Skeletal muscle satellite cell (primary cell): ENCODE measurements at regions not wholly inside any gene's neighbourhood (a gene's known extent, or its start where the extent isn't known, plus 50 kb on each side); places are given as distances from the start of the nearest gene placed in this dataset.

Source experiments
- H3K27me3 ChIP-seq: 2 replicates; pipeline ENCODE4 v1.7.0; 2013; ENCODE audit warnings: low read length; ENCODE audit not compliant: control insufficient read depth, insufficient read depth
- H3K36me3 ChIP-seq: 2 replicates; pipeline ENCODE4 v1.7.0; 2013; ENCODE audit warnings: mild to moderate bottlenecking, control low read depth, low read length; ENCODE audit not compliant: insufficient read depth
- H3K4me1 ChIP-seq: 2 replicates; pipeline ENCODE4 v1.7.0; 2013; ENCODE audit warnings: low read length; ENCODE audit not compliant: control insufficient read depth, insufficient read depth
- H3K4me2 ChIP-seq: 2 replicates; pipeline ENCODE4 v1.7.0; 2013; ENCODE audit warnings: mild to moderate bottlenecking, low read length
- H3K4me3 ChIP-seq: 2 replicates; pipeline ENCODE4 v1.7.0; 2013; ENCODE audit warnings: low read length
- H3K9ac ChIP-seq: 2 replicates; pipeline ENCODE4 v1.7.0; 2013; ENCODE audit warnings: mild to moderate bottlenecking, low read depth, low read length, moderate library complexity
- H3K9me3 ChIP-seq: replicated peaks from 2 replicates; pipeline ENCODE4 v1.7.0; 2013; ENCODE audit warnings: mild to moderate bottlenecking, control low read depth, low read length

DNA sequence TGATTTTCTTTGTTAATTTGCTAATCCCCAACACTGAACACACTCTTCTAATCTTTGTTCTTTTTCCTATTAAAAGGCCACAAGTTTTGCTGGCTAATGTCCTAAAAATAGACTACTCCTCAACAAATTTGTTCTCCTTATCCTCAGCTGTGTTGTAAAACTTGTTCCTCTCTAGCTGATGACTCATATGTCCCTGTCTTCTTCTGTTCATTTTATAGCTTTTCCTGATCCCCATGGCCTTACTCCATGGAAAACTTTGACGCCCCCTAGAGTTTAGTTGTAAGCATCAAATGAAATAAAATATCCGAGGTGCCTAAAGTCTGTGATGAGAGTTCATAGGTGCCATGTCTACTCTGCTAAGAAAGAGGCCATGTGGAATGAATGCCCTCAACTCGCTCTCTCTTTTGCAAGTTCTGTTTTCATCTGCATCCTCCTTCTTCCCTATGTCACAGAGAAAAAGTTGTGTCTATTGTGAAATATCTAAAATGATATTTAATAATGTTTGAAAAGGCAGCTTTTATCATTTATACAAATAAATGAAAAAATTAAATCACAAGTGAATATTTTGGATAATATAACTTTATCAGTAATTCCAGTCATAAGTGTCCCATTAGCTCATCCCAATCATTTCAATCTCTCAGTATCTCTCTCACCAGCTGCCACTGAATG, 237.9 kb downstream of the IPO8 start:
- H3K36me3 ChIP-seq: no peaks in the 10 kb centered on the region
- H3K4me2 ChIP-seq: peak overlapping the region; percentile 37
- no peak overlapping the region for H3K4me3 ChIP-seq
- H3K4me1 ChIP-seq: peaks cover 12% of the 10 kb centered on the region
- H3K9me3 ChIP-seq: no peaks in the 10 kb centered on the region
- no peak overlapping the region for H3K9ac ChIP-seq
- no peaks in the 10 kb centered on the region for H3K27me3 ChIP-seq

DNA sequence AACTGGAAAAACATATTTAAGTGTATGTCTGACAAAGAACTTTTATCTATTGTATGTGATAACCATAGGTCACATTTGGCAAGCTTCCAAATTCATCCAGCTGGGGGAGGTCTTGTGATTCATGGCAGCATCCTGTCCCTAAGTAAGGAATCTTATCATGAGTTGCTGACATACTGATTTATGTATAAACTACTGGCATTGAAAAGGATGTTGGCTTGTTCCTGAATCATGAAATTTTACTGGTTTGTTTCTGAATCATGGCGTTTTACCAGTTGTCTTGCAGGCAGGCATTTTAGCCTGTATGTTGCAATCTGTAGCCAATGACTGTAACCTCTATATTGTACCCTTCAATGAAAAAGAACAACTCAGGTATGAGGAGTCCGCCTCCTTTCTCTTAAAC, 244.8 kb downstream of the IPO8 start:
- Histone ChIP-seq H3K27me3 (no peaks in the 10 kb centered on the region), H3K9ac (no peak overlapping the region), H3K9me3 (peaks cover 6% of the 10 kb centered on the region), H3K4me1 (no peaks in the 10 kb centered on the region), H3K4me3 (no peak overlapping the region), H3K36me3 (no peaks in the 10 kb centered on the region), H3K4me2 (no peak overlapping the region)

DNA sequence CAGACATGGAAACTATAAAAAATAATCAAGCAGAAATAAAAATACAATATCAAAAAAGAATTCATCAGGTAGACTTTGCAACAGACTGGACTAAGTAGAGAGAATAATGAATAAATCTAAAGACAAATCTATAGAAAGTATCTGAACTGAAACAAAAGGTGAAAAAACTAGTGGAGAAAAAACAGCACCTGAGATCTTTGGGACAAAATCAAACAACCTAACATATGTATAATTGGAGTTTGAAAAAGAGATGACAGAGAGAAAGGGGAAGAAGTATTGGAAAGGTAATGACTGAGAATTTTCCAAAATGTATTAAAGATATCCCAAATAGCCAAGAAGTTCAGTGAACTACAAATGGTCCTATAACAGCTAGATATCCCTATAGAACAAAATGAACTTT, 245.4 kb downstream of the IPO8 start:
- H3K4me3 ChIP-seq: no peak overlapping the region
- H3K4me2 ChIP-seq: no peak overlapping the region
- H3K4me1 ChIP-seq: no peaks in the 10 kb centered on the region
- no peak overlapping the region for H3K9ac ChIP-seq
- no peaks in the 10 kb centered on the region for H3K27me3 ChIP-seq
- peaks cover 6% of the 10 kb centered on the region for H3K9me3 ChIP-seq
- H3K36me3 ChIP-seq: no peaks in the 10 kb centered on the region

DNA sequence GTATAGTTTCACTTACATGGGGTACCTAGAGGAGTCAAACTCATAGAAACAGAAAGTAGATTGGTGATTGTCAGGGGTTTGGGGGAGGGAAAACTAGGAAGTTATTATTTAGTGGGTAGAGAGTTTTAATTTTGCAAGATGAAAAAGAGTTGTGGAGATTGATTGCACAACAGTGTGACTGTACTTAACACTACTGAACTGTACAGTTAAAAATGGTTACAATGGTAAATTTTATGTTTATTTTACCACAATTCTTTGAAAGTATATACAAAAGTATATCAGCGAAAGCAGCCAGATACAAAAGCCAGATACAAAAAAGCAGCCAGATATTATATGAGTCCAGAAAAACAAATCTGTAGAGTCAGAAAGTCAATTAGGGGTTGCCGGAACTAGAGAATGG, 247.6 kb downstream of the IPO8 start:
- peaks cover 6% of the 10 kb centered on the region for H3K9me3 ChIP-seq
- no peak overlapping the region for H3K4me2 ChIP-seq
- H3K27me3 ChIP-seq: no peaks in the 10 kb centered on the region
- no peak overlapping the region for H3K4me3 ChIP-seq
- no peaks in the 10 kb centered on the region for H3K4me1 ChIP-seq
- no peaks in the 10 kb centered on the region for H3K36me3 ChIP-seq
- H3K9ac ChIP-seq: no peak overlapping the region

DNA sequence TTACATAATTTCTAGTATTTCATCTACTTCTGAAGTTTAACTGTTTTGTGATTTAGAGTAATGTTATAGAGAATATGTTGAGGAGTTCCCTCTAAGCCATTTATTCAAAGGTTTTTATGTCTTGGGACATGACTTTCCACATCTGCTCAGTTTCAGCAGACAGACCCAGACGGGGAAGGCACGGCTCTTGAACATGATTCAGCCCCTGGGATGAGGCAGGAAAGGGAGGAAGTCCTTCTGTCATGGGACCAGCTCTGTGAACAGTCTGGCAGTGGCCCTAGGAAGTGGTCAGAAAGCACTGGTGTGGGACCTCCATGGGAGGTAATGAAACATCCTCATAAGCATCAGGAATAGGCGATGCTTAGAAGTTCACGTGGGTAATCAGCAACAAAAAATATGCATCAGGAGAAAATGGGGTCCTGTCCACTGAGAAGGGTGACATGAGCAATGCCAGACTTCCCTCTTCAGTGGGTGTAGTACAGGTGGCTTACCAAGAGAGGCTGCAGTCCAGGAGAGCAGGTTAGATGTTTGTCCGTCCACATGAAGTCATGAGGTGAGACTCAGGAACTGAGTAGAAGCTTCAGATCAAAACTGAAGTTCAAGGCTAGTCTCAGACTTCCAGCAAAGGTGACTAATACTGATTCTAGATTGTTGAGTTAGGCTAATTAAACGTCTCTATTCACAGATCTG, 248.5 kb downstream of the IPO8 start:
- H3K4me1 ChIP-seq: no peaks in the 10 kb centered on the region

DNA sequence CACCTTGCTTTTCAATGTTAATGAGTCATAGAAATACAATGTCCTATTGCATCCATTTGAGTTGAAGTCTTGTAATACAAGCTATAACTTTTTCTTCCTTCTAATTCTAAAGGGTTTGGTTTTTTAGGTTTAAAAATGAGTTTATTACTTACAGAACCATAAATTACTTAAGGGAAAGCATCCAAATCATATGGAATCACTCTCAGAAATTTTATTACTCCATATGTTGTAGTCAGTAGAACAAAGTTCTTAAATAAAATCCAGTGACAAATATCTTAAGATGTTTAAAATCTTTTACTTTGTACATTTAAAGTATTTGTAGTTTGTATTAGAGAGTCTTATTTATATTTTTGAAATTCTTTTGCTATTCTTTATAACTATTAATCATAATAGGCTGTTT, 253.2 kb downstream of the IPO8 start:
- Histone ChIP-seq H3K9me3 (no peaks in the 10 kb centered on the region), H3K4me3 (no peak overlapping the region), H3K4me2 (no peak overlapping the region), H3K27me3 (no peaks in the 10 kb centered on the region), H3K9ac (no peak overlapping the region), H3K4me1 (no peaks in the 10 kb centered on the region), H3K36me3 (no peaks in the 10 kb centered on the region)

More for the DNA sequence above, 248.5 kb downstream of the IPO8 start:
- no peak overlapping the region for H3K9ac ChIP-seq
- no peaks in the 10 kb centered on the region for H3K27me3 ChIP-seq
- no peak overlapping the region for H3K4me3 ChIP-seq
- H3K4me2 ChIP-seq: no peak overlapping the region
- peaks cover 6% of the 10 kb centered on the region for H3K9me3 ChIP-seq
- H3K36me3 ChIP-seq: no peaks in the 10 kb centered on the region

DNA sequence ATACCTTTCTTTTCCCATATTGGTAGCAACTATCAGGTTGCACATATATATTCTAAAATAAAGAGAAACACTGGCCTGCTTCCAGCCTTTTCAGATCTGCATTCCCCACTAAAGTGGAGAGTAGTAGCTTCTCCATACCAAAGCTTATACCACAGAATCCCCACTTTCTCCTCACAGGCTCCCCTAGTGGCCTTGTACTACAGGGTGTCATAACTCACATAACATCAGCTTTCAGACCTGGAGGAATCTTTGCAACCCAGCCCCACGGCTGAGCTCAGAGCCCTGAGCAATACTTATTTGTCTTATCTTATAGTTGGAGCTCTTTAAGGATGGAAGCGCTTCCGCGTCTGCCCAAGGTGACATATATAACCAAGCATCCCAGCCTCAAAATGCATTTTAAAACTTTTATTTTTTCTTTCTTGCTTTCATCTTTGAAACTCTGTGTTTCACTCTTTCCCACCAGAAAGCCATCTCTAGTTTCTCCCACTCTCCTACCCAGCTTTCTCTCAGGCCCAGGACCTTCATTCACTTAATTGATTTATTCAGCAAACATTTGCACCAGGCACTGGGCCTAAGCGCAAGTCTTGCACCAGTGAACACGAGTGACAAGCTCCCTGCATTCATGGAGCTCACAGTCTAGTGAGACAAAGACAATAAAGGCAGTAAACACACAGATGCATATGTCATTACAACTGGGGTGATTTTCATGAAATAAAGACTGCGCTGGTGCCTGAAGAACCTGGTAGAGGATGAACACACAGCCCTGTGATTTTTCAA, 254.7 kb downstream of the IPO8 start:
- Histone ChIP-seq H3K4me2 (no peak overlapping the region), H3K36me3 (no peaks in the 10 kb centered on the region), H3K27me3 (no peaks in the 10 kb centered on the region), H3K9ac (no peak overlapping the region), H3K4me3 (no peak overlapping the region), H3K4me1 (no peaks in the 10 kb centered on the region), H3K9me3 (no peaks in the 10 kb centered on the region)

DNA sequence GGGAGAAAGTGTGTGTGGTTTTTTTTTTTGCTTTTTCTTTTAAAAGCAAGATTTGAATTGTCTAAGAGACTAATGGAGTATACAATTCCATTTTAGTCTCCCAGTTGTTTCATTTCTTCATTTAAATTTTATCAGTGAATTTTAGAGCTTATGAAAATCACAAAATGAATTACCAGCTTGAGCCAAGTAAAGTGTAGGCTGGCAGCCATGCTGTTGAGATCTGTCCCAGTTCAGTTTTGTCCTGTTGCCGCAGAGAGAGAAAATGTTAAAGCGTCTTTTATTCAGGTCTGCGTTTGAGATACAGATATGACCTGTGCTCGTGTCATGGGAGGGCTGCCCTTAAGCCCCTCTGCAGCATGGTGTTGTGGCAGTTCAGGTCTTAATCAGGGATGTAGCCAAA, 256.5 kb downstream of the IPO8 start:
- no peaks in the 10 kb centered on the region for H3K27me3 ChIP-seq
- no peaks in the 10 kb centered on the region for H3K4me1 ChIP-seq
- no peak overlapping the region for H3K4me2 ChIP-seq
- H3K4me3 ChIP-seq: no peak overlapping the region
- H3K9me3 ChIP-seq: no peaks in the 10 kb centered on the region
- H3K36me3 ChIP-seq: no peaks in the 10 kb centered on the region
- no peak overlapping the region for H3K9ac ChIP-seq

DNA sequence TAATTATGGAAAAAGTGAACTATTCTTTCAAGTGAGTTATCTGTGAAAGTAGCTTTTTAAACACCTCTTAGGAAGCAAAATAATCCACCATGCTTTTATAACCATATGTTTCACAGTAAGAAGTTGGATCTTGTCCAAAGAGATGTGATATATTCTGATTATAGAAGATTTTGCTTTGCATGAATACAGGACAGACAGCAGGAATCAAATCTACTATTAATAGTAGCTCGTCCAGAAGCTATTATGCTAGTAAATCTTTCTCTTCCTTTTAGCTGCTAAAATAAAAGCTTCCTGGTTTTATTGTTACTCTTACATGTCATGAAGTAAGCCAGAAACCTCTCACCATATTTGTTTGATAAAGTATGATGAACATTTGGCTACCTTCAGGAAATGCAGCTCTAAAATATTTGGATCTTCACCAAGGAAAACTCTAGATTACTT, 257.0 kb downstream of the IPO8 start:
- H3K4me2 ChIP-seq: no peak overlapping the region
- H3K36me3 ChIP-seq: no peaks in the 10 kb centered on the region
- no peaks in the 10 kb centered on the region for H3K9me3 ChIP-seq
- no peak overlapping the region for H3K9ac ChIP-seq
- no peak overlapping the region for H3K4me3 ChIP-seq
- H3K27me3 ChIP-seq: no peaks in the 10 kb centered on the region
- no peaks in the 10 kb centered on the region for H3K4me1 ChIP-seq

DNA sequence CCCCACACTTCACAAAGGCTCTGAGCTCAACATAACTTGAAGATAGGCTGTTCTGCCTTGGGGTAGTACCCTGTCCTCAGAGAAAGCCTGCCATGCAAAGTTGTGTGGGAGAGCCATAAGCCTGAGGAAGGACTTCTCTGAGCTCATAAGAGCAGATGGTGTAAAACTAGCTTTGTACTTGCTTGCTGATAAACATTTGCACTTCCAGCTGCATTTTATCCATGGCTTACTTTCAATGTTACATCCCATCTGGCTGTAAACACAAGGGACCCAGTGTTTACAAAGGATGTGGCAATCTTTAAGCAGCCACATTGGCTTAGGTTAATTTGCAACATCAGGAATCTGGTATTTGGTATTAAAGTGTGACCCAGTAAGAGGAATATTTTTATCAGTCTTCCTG, 258.1 kb downstream of the IPO8 start:
- H3K4me1 ChIP-seq: no peaks in the 10 kb centered on the region
- no peak overlapping the region for H3K9ac ChIP-seq
- H3K27me3 ChIP-seq: no peaks in the 10 kb centered on the region
- no peak overlapping the region for H3K4me2 ChIP-seq
- H3K4me3 ChIP-seq: no peak overlapping the region
- H3K36me3 ChIP-seq: no peaks in the 10 kb centered on the region
- H3K9me3 ChIP-seq: no peaks in the 10 kb centered on the region

DNA sequence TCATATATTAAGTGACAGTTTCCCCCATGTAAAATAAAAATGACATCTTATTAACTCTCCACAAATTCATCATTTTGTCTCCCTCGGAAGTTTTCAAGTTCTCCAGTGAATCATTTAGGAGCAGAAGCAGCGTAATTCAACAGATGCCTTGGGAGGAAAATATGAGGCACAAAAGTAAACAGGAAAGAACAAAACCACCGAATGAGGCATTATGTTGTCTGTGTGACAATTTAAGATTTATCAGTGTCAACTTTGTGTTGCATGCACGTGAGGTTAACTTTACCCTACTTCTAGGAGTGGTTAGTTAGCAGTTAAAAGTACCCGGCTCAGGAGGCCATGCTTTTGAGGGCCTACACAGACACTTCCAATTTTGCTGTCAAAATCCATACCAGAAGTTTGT, 258.6 kb downstream of the IPO8 start:
- Histone ChIP-seq H3K9ac (no peak overlapping the region), H3K36me3 (no peaks in the 10 kb centered on the region), H3K27me3 (no peaks in the 10 kb centered on the region), H3K4me1 (no peaks in the 10 kb centered on the region), H3K4me2 (no peak overlapping the region), H3K9me3 (no peaks in the 10 kb centered on the region), H3K4me3 (no peak overlapping the region)
